Fibroblast of villous mesenchyme (primary cell): ENCODE measurements at regions not wholly inside any gene's neighbourhood (a gene's known extent, or its start where the extent isn't known, plus 50 kb on each side); places are given as distances from the start of the nearest gene placed in this dataset.

Source experiments
- DNase-seq: peaks from one replicate; pipeline ENCODE4 v3.0.0-alpha.2; 2010; ENCODE audit warnings: low read depth
- H3K4me3 ChIP-seq: 2 replicates; pipeline ENCODE4 v1.5.1; 2011; ENCODE audit warnings: low read depth, mild to moderate bottlenecking, low read length
- CTCF ChIP-seq: IDR thresholded peaks from 2 replicates; pipeline ENCODE4 v1.5.1; 2012; ENCODE audit warnings: low read depth, mild to moderate bottlenecking, low read length; ENCODE audit not compliant: insufficient read depth

GRCh38 chr7:131976411-131976810, 420.0 kb upstream of the PODXL start:
- no peak for DNase-seq
- no peak overlapping the region for H3K4me3 ChIP-seq
- no peak for TF ChIP-seq CTCF

GRCh38 chr7:131974671-131975070, 418.2 kb upstream of the PODXL start:
- no peak for TF ChIP-seq CTCF
- no peak overlapping the region for H3K4me3 ChIP-seq
- no peak for DNase-seq

- no peak overlapping the region for H3K4me3 ChIP-seq
- DNase-seq = no peak
- no peak for TF ChIP-seq CTCF
These were observed 415.8 kb upstream of the PODXL start for GRCh38 chr7:131972251-131972650.

GRCh38 chr7:131970602-131971001, 414.2 kb upstream of the PODXL start:
- no peak overlapping the region for H3K4me3 ChIP-seq
- no peak for DNase-seq
- TF ChIP-seq CTCF = no peak

GRCh38 chr7:131969560-131969959, 413.1 kb upstream of the PODXL start:
- TF ChIP-seq CTCF = no peak
- no peak for DNase-seq
- no peak overlapping the region for H3K4me3 ChIP-seq

GRCh38 chr7:131967216-131967730, 410.8 kb upstream of the PODXL start:
- no peak overlapping the region for H3K4me3 ChIP-seq
- peak; percentile 24 for DNase-seq
- TF ChIP-seq CTCF = no peak

GRCh38 chr7:131964203-131964602, 407.8 kb upstream of the PODXL start:
- no peak for TF ChIP-seq CTCF
- no peak for DNase-seq
- H3K4me3 ChIP-seq = no peak overlapping the region
